HG02884 (cell line): ENCODE measurements at regions not wholly inside any gene's neighbourhood (a gene's known extent, or its start where the extent isn't known, plus 50 kb on each side); places are given as distances from the start of the nearest gene placed in this dataset.
A peak's percentile ranks its signal among the peaks of the same experiment; 100 is the strongest.
"Not testable (repeated sequence)": the region's sequence is repeated elsewhere in the genome, so short reads cannot be mapped to it uniquely, and the experiment has no call there.

ENCODE experiments used
- ATAC-seq: cut with Tn5 transposase; IDR thresholded peaks from one replicate; pipeline ENCODE4 v1.9.1; 2021; ENCODE audit warnings: mild to moderate bottlenecking, moderate library complexity; ENCODE audit not compliant: unreplicated experiment

GRCh38 chr5:125914471-125914870, 508.7 kb upstream of the GRAMD2B start:
- no peak for ATAC-seq

- ATAC-seq: not testable (repeated sequence)
Observed at GRCh38 chr5:125923958-125924357, 499.3 kb upstream of the GRAMD2B start.

GRCh38 chr5:125926172-125926571, 497.0 kb upstream of the GRAMD2B start:
- ATAC-seq: no peak

- no peak for ATAC-seq
Observed at GRCh38 chr5:125928663-125929062, 494.5 kb upstream of the GRAMD2B start.

GRCh38 chr5:125950012-125950615, 473.1 kb upstream of the GRAMD2B start:
- ATAC-seq: no peak

GRCh38 chr5:125961150-125961549, 462.1 kb upstream of the GRAMD2B start:
- ATAC-seq: peak; percentile 100

GRCh38 chr5:125965577-125965976, 457.6 kb upstream of the GRAMD2B start:
- ATAC-seq: no peak

GRCh38 chr5:125967576-125967975, 455.6 kb upstream of the GRAMD2B start:
- ATAC-seq: no peak

GRCh38 chr5:125969011-125969813, 454.0 kb upstream of the GRAMD2B start:
- ATAC-seq: no peak

- no peak for ATAC-seq
Observed at GRCh38 chr5:125969814-125970171, 453.4 kb upstream of the GRAMD2B start.

GRCh38 chr5:125970631-125971307, 452.4 kb upstream of the GRAMD2B start:
- no peak for ATAC-seq

GRCh38 chr5:125972706-125973105, 450.5 kb upstream of the GRAMD2B start:
- ATAC-seq: no peak

GRCh38 chr5:125974679-125975078, 448.5 kb upstream of the GRAMD2B start:
- ATAC-seq: no peak

- ATAC-seq: no peak
Observed at GRCh38 chr5:125976421-125977000, 446.7 kb upstream of the GRAMD2B start.

- no peak for ATAC-seq
Observed at GRCh38 chr5:125978015-125978414, 445.2 kb upstream of the GRAMD2B start.

- no peak for ATAC-seq
Observed at GRCh38 chr5:125979636-125980035, 443.6 kb upstream of the GRAMD2B start.

GRCh38 chr5:125981016-125981415, 442.2 kb upstream of the GRAMD2B start:
- ATAC-seq: no peak

- no peak for ATAC-seq
Observed at GRCh38 chr5:125987677-125988255, 435.4 kb upstream of the GRAMD2B start.

GRCh38 chr5:125992050-125992449, 431.2 kb upstream of the GRAMD2B start:
- no peak for ATAC-seq

- not testable (repeated sequence) for ATAC-seq
Observed at GRCh38 chr5:125999271-126000030, 423.8 kb upstream of the GRAMD2B start.

GRCh38 chr5:126000507-126000906, 422.7 kb upstream of the GRAMD2B start:
- no peak for ATAC-seq
